Right lung (tissue), 2 donors: ENCODE measurements at regions not wholly inside any gene's neighbourhood (a gene's known extent, or its start where the extent isn't known, plus 50 kb on each side); places are given as distances from the start of the nearest gene placed in this dataset.
"Not testable (repeated sequence)": the region's sequence is repeated elsewhere in the genome, so short reads cannot be mapped to it uniquely, and the experiment has no call there.

Experiments
- DNase-seq, 2 donors: peaks; one replicate each; pipeline ENCODE4 v3.0.0-alpha.2; 2013

GRCh38 chr13:88417801-88418200 is 746.6 kb downstream of the SLITRK5 start:
- no peak for DNase-seq

GRCh38 chr13:88424463-88424862 is 753.3 kb downstream of the SLITRK5 start:
- DNase-seq, result no peak

DNA sequence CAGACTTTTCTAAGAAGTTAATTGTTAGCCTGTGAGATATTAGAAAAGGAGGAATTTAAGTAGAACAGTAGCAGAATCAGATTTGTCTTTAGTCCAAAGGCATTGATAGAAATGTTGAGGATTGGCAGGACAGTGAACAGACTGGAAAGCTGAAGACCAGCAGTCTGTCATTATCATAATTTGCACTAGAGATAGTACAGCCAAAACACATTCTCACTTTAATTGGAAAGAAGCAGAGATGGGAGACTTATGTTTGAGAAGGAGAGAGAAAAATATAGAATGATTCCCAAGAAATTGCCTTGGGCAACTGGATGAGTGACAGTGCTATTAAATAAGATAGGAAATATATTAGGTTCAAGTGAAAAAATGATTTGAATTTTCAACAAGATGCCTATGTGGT is 755.5 kb downstream of the SLITRK5 start:
- DNase-seq, result no peak

DNA sequence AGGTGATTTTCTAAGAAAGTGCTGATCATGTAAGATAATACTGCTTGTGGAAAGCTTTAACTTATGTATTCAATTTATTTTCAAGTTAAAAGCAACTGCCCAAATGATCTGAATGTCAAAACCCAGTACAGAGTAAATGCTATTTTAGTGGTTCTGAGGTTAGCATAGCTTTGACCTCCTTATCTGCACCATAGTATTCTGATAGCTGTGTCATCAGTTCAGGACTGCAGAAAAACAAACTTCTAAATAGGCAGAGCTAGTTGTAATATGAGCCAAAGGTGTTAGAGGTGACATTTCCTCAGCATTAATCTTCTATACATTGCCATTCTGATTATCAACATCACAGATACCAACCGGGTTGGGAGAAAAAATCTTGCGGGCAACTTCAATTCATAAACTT is 758.7 kb downstream of the SLITRK5 start:
- no peak for DNase-seq

DNA sequence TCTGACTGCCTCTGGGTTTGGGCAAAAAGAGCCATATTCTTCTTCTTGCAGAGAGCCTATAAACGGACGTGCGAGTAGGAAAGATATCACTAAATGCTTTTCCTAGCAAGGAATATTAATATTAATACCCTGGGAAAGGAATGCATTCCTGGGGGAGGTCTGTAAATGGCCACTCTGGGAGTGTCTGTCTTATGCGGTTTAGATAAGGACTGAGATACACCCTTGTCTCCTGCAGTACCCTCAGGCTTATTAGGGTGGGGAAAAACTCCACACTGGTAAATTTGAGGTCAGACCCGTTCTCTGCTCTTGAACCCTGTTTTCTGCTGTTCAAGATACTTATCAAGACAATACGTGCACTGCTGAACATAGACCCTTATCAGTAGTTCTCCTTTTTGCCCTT is 763.8 kb downstream of the SLITRK5 start:
- no peak for DNase-seq

DNA sequence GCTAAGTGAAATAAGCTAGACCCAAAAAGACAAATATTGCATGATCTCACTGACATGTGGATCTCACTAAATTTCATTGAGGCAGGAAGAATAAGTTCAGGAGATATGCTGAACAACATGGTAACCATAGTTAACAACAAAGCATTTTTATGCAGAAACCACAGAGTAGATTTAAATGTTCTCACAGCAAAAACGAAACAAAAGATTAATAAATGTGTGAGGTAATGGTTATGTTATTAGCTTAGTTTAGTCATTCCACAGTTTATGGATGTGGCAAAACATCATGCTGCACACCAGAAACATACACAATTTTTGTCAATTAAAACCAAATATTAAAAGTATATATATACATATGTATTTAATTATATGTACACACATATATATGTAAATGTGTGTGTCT is 765.8 kb downstream of the SLITRK5 start:
- DNase-seq, result no peak

GRCh38 chr13:88450515-88450914 is 779.3 kb downstream of the SLITRK5 start:
- DNase-seq, result no peak

DNA sequence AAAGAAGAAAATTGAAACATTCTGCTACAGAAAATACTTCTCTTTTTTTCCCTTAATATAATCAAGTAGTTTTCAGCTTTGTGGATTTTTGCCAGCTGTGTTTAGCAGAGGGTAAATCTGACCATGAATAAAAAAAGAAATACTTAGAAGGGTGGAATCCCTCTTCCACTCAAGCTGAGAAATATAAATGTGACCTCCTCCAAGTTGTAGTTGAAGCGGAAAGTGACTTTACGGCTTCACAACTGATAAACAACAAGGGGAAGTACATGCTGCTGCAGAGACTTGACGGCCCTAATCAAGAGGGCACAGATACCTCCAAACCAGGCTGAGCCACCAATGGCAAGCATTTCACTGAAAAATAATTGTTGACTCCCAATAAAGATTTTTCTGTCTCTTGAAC is 785.0 kb downstream of the SLITRK5 start:
- no peak for DNase-seq

- DNase-seq, result no peak
Measured at GRCh38 chr13:88459331-88459730, 788.2 kb downstream of the SLITRK5 start.

- no peak for DNase-seq
Measured at GRCh38 chr13:88461272-88462009, 790.3 kb downstream of the SLITRK5 start.

DNA sequence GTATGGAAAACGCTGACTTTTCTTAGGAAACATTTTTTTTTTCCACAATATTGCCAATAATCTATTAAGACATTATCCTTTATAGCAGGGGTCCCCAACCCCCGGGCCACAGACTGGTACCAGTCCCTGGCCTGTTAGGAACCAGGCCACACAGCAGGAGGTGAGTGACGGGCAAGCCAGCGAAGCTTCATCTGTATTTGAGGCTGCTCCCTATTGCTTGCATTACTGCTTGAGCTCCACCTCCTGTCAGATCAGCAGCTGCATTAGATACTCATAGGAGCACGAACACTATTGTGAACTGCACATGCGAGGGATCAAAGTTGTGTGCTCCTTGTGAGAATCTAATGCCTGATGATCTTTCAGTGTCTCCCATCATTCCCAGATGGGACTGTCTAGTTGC is 793.7 kb downstream of the SLITRK5 start:
- no peak for DNase-seq

GRCh38 chr13:88472316-88472715 is 801.1 kb downstream of the SLITRK5 start:
- DNase-seq, result no peak

DNA sequence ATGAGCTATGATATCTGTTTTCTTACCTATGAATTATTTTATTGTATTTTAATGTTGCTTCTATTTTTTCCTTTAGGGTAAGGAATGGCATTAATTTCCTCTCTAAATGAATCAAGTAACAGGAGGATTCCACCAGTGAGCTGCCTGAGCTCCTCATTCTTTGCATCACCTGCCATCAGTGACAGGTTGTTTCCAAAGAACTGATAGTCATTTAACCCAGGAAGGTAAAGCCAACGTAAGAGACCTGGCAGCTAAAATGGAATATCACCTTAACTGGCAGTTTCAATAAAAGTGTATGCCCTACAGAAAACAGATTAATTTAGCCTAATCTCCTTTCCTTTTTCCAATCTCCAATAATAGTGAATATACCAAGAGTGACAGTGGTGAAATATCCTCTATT is 812.0 kb downstream of the SLITRK5 start:
- no peak for DNase-seq

DNA sequence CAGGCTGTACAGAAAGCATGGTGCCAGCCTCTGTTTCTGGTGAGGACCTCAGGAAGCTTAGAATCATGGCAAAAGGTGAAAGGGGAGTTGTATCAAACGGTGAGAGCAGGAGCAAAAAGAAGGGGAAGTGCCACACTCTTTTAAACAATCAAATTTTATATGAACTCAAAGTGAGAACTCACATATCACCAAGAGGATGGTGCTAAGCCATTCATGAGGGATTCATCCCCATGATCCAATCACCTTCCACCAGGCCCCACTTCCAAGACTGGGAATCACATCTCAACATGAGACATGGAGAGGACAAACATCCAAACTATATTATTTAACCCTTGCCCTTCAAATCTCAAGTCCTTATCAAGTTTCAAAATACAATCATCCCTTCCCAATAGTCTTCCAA is 836.7 kb downstream of the SLITRK5 start:
- no peak for DNase-seq

- DNase-seq, result not testable (repeated sequence)
Measured at GRCh38 chr13:88512993-88513392, 841.8 kb downstream of the SLITRK5 start.

GRCh38 chr13:88526186-88526852 is 855.1 kb downstream of the SLITRK5 start:
- DNase-seq, result no peak

DNA sequence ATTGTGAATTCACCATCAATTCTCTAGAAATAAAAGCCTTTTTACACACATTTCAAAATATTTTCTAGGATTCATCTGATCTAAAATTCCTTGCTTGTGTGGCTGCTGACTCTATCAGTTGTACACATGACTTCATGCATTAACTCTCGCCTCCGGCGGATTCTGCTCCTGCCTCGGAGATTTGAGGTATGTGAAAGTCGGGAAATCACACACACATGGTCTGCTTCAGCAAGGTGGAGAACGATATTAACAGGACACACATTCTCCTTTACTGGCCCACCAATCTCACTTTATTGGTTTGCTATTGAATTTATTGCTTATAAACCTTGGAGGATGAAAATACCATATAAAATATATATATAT is 855.7 kb downstream of the SLITRK5 start:
- no peak for DNase-seq

DNA sequence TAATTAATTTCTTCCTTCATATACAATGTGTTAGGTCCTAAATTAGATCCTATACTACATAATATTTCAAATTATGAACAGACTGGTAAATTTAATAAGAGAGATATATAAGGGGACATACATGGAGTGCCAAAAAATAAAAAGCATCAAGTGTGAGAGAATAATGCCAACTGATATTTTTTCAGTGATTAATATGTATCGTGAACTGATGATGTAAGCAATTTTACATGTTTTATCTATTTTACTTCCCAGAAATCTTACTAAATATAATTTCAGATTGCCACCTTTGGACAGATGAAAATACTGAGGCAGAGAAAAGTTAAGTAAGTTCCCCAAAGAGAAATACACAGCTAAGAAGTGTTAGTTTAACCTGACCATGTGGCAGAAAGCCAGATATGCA is 870.8 kb downstream of the SLITRK5 start:
- no peak for DNase-seq

DNA sequence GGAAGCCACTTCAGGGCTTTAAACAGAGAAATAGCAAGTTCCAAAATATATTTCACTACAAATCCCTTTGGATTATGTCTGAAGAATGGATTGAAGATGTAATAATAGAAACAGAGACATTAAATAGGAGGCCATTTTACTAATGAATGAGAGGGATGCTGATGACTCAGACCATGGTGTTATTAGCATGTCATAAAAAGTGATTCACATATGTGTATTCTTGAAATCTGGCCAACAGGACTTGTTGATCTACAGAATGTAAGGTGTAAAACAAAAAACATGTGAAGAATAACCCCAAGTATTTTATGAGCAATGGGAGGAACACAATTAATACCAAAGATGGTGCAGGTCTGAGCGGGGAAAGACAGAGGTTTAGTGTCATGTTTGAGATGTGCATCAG is 873.7 kb downstream of the SLITRK5 start:
- DNase-seq, result no peak

DNA sequence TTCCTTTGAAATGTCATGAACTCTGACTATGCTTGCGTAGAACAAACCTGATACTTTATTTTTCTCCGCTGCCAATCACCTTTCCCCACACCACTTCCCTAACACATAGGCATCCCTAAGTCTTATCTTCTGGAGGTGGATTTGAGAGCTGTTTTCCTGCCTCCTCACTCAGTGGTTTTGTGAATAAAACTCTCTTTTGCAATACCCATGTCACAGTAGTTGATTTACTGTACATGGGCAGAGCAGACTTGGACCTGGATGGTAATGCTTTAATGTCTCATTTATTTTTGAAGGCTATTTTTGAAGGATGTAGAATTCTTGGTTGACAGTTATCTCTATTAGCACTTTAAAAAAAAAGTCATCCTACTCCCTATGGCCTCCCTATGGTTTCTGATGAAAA is 881.8 kb downstream of the SLITRK5 start:
- no peak for DNase-seq

GRCh38 chr13:88565566-88565965 is 894.4 kb downstream of the SLITRK5 start:
- DNase-seq, result no peak

- DNase-seq, result no peak
Measured at GRCh38 chr13:88585861-88586260, 914.7 kb downstream of the SLITRK5 start.

DNA sequence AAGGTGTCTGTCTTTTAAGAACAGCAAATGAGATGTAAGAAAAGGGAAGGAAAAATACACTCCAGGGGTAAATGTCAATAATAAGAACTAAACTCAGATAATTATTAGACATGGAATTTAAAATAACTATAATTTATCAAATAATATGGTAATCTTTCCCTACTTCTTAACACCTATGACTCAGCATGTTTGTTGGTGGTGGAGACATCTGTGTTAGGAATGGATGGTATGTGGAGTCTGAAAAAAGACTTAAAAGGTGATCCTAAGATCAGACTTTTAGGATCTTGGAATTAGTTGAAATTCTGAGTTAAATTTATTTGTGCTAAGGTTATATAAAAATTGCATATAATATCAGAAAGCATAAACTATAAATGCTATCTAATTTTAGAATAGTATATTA is 915.1 kb downstream of the SLITRK5 start:
- DNase-seq, result no peak

DNA sequence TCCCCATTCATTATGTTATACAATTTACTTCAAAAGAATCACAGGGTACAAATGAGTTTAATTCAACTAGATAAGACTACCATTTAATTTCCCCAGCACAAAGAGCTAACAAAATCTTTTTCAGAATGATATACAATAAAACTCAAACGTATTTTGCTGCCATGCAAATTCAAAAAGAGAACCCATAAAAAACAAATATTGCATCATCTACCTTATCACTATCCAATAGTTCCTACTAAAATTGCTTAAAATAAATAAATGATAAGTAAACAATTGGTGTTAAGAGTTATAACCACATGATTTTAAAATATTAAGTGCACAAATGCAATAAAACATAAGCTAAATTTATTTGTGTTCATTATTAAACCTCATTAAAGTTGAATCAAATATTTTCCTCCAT is 919.4 kb downstream of the SLITRK5 start:
- no peak for DNase-seq
